NCI-H748 (cell line): ENCODE measurements at regions not wholly inside any gene's neighbourhood (a gene's known extent, or its start where the extent isn't known, plus 50 kb on each side); places are given as distances from the start of the nearest gene placed in this dataset.
"Not testable (repeated sequence)": the region's sequence is repeated elsewhere in the genome, so short reads cannot be mapped to it uniquely, and the experiment has no call there.

Experiments
- DNase-seq: peaks from one replicate; lab custom pipeline; 2025; ENCODE audit not compliant: unreplicated experiment; lab: John Stamatoyannopoulos, UW

GRCh38 chr9:36463467-36463866 lies 63.4 kb upstream of the RNF38 start:
- DNase-seq: no peak

- DNase-seq: no peak
These were observed 62.2 kb upstream of the RNF38 start for GRCh38 chr9:36462245-36462644.

GRCh38 chr9:36461323-36461722 lies 61.3 kb upstream of the RNF38 start:
- DNase-seq: no peak

- DNase-seq: not testable (repeated sequence)
These were observed 58.4 kb upstream of the RNF38 start for GRCh38 chr9:36458430-36458915.

GRCh38 chr9:36457836-36458429 lies 57.9 kb upstream of the RNF38 start:
- DNase-seq: no peak

GRCh38 chr9:36456480-36457065 lies 56.5 kb upstream of the RNF38 start:
- no peak for DNase-seq

GRCh38 chr9:36451949-36452348 lies 51.9 kb upstream of the RNF38 start:
- no peak for DNase-seq

- DNase-seq: peak; percentile 40
These were observed 50.2 kb upstream of the RNF38 start for GRCh38 chr9:36450110-36450732.
